ENCODE measurements at regions not wholly inside any gene's neighbourhood (a gene's known extent, or its start where the extent isn't known, plus 50 kb on each side); places are given as distances from the start of the nearest gene placed in this dataset.

GRCh38 chr6:143594647-143595046 lies 83.1 kb upstream of the PHACTR2 start:
- no peak for DNase-seq

GRCh38 chr6:143592335-143592734 lies 80.8 kb upstream of the FUCA2 start:
- DNase-seq, result no peak

- DNase-seq, result no peak
Measured at GRCh38 chr6:143591441-143591840, 79.9 kb upstream of the FUCA2 start.

GRCh38 chr6:143589162-143589561 lies 77.6 kb upstream of the FUCA2 start:
- DNase-seq, result no peak

GRCh38 chr6:143586557-143586956 lies 75.0 kb upstream of the FUCA2 start:
- no peak for DNase-seq

- no peak for DNase-seq
Measured at GRCh38 chr6:143585716-143586115, 74.2 kb upstream of the FUCA2 start.

- no peak for DNase-seq
Measured at GRCh38 chr6:143585241-143585640, 73.7 kb upstream of the FUCA2 start.

GRCh38 chr6:143583542-143584327 lies 72.2 kb upstream of the FUCA2 start:
- DNase-seq, result no peak

- no peak for DNase-seq
Measured at GRCh38 chr6:143581835-143582480, 70.4 kb upstream of the FUCA2 start.

GRCh38 chr6:143579703-143580102 lies 68.2 kb upstream of the FUCA2 start:
- no peak for DNase-seq

- DNase-seq, result no peak
Measured at GRCh38 chr6:143578054-143578453, 66.5 kb upstream of the FUCA2 start.

- DNase-seq, result no peak
Measured at GRCh38 chr6:143575901-143576426, 64.4 kb upstream of the FUCA2 start.

- peak; percentile 43 for DNase-seq
Measured at GRCh38 chr6:143575440-143575839, 63.9 kb upstream of the FUCA2 start.

GRCh38 chr6:143570147-143570853 lies 58.8 kb upstream of the FUCA2 start:
- no peak for DNase-seq

GRCh38 chr6:143569040-143569439 lies 57.5 kb upstream of the FUCA2 start:
- no peak for DNase-seq

GRCh38 chr6:143564484-143565017 lies 53.0 kb upstream of the FUCA2 start:
- DNase-seq, result no peak

GRCh38 chr6:143562143-143562542 lies 50.6 kb upstream of the FUCA2 start:
- no peak for DNase-seq

Data from NCI-H1436 (cell line).